ENCODE measurements at regions not wholly inside any gene's neighbourhood (a gene's known extent, or its start where the extent isn't known, plus 50 kb on each side); places are given as distances from the start of the nearest gene placed in this dataset.

DNA sequence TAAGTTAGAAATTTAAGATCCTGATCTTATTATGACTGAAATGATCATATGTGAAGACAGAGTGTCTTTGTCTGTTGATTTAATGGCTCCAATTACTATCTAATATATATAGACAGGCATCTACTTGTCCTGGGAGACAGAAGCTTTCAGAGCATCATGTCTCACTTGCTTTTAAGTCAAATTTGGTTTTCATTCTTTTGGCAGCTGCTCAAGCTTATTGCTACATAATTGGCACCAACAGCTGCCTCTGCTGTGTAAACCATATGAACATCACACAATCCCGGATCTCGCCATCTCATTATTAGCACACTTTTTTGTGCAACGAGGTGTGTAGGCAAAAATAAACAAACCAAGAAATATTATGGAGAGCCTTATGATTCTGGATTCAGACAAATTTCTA, 1717.9 kb downstream of the EFNA5 start:
- no peak overlapping the region for H2AFZ ChIP-seq
- H4K20me1 ChIP-seq (ENCODE audit: insufficient read depth, poor library complexity, severe bottlenecking): no peaks in the 10 kb centered on the region
- 84% methylated on average over 3 of the region's 3 CpGs for WGBS (ENCODE audit: low lambda C conversion rate, missing lambda C conversion rate)
- H3K9me2 ChIP-seq (replicated peaks; ENCODE audit: insufficient read depth): no peaks in the 10 kb centered on the region
- H3K4me1 ChIP-seq (ENCODE audit: insufficient read depth): no peaks in the 10 kb centered on the region
- H3K4me2 ChIP-seq: no peak overlapping the region
- no peak overlapping the region for H3K4me3 ChIP-seq
- no peak for TF ChIP-seq EZH2 (IDR thresholded peaks at IDR 0.05; ENCODE audit: borderline replicate concordance)
- TF ChIP-seq CTCF (IDR thresholded peaks at IDR 0.05; ENCODE audit: poor library complexity): no peak
- TF ChIP-seq EZH2phosphoT487 (IDR thresholded peaks at IDR 0.05; ENCODE audit: low read depth, severe bottlenecking, unreplicated experiment): no peak
- no peak overlapping the region for H3K27ac ChIP-seq
- no peak for DNase-seq (ENCODE audit: low spot score)
- no peaks in the 10 kb centered on the region for H3K9me3 ChIP-seq (ENCODE audit: low read depth)
- no peaks in the 10 kb centered on the region for H3K79me2 ChIP-seq
- H3K36me3 ChIP-seq (replicated peaks; ENCODE audit: insufficient read depth, low read depth): no peaks in the 10 kb centered on the region
- H3K27me3 ChIP-seq: no peaks in the 10 kb centered on the region

DNA sequence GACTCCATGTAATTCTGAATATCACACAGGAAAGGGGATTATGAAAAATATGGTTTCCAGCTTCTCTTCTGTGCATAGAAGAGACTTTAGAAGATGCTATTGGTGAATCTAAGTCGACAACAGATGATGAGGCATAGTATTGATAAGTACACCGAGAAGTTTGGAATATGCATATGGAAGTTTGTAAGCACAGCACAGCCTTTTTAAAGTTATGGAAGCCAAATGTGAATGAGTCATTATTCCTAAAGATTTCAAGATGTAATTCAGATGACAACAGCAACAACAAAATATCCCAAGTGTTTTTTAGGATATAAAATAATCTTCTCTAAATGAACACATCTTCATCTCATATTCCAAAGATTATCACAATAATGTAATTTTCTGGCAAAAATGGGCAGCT, 1723.3 kb downstream of the EFNA5 start:
- Histone ChIP-seq H3K4me2 (no peak overlapping the region), H3K79me2 (no peaks in the 10 kb centered on the region), H3K36me3 (replicated peaks; ENCODE audit: insufficient read depth, low read depth) (no peaks in the 10 kb centered on the region), H4K20me1 (ENCODE audit: insufficient read depth, poor library complexity, severe bottlenecking) (no peaks in the 10 kb centered on the region), H3K9me3 (ENCODE audit: low read depth) (no peaks in the 10 kb centered on the region), H3K27me3 (no peaks in the 10 kb centered on the region), H3K4me3 (no peak overlapping the region), H3K9me2 (replicated peaks; ENCODE audit: insufficient read depth) (no peaks in the 10 kb centered on the region), H2AFZ (no peak overlapping the region), H3K4me1 (ENCODE audit: insufficient read depth) (no peaks in the 10 kb centered on the region), H3K27ac (no peak overlapping the region)
- TF ChIP-seq CTCF (IDR thresholded peaks at IDR 0.05; ENCODE audit: poor library complexity): no peak
- no peak for TF ChIP-seq EZH2 (IDR thresholded peaks at IDR 0.05; ENCODE audit: borderline replicate concordance)
- no peak for TF ChIP-seq EZH2phosphoT487 (IDR thresholded peaks at IDR 0.05; ENCODE audit: low read depth, severe bottlenecking, unreplicated experiment)
- DNase-seq (ENCODE audit: low spot score): no peak
- 92% methylated on average over 2 of the region's 2 CpGs for WGBS (ENCODE audit: low lambda C conversion rate, missing lambda C conversion rate)

DNA sequence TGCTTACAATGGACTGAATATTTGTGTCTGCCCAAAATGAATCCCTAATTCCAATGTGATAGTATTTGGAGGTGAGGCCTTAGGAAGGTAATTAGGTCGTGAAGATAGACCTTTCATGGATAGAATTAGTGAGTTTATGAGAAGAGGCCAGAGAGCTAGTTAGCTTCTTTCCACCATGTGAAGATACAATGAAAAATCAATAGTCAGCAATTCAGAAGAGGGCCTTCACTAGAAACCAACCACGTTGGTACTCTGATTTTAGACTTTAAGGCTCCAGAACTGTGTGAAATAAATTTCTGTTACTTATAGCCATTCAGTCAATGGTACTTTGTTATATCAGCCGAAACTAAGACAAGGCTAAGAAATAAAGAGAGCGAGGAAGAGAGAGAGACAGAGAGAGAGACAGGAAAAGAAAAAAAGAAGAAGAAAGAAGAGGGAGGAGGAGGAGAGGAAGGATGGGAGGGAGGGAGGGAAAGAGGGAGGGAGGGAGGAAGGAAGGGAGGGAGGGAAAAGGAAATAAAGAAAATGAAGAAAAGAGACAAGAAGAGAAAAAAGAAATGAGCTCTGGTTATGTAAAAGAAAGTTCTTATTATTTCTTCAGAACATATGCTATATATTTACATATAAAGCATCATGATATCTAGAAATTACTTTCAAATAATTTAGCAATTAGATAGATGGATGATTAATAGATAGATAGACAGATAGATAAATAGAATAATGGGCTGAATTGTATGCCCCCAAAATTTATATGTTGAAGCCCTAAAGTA, 1725.3 kb downstream of the EFNA5 start:
- no peak for TF ChIP-seq EZH2 (IDR thresholded peaks at IDR 0.05; ENCODE audit: borderline replicate concordance)
- TF ChIP-seq CTCF (IDR thresholded peaks at IDR 0.05; ENCODE audit: poor library complexity): no peak
- TF ChIP-seq EZH2phosphoT487 (IDR thresholded peaks at IDR 0.05; ENCODE audit: low read depth, severe bottlenecking, unreplicated experiment): no peak
- WGBS (ENCODE audit: low lambda C conversion rate, missing lambda C conversion rate): 90% methylated on average over 4 of the region's 4 CpGs
- H3K36me3 ChIP-seq (replicated peaks; ENCODE audit: insufficient read depth, low read depth): no peaks in the 10 kb centered on the region

More for the DNA sequence above, 1725.3 kb downstream of the EFNA5 start:
- Histone ChIP-seq H3K4me3 (no peak overlapping the region), H3K79me2 (no peaks in the 10 kb centered on the region), H3K27ac (no peak overlapping the region), H3K4me2 (no peak overlapping the region), H3K9me3 (ENCODE audit: low read depth) (no peaks in the 10 kb centered on the region), H3K4me1 (ENCODE audit: insufficient read depth) (no peaks in the 10 kb centered on the region), H4K20me1 (ENCODE audit: insufficient read depth, poor library complexity, severe bottlenecking) (no peaks in the 10 kb centered on the region), H2AFZ (no peak overlapping the region), H3K9me2 (replicated peaks; ENCODE audit: insufficient read depth) (no peaks in the 10 kb centered on the region), H3K27me3 (no peaks in the 10 kb centered on the region)
- DNase-seq (ENCODE audit: low spot score): no peak
